ENCODE measurements at regions not wholly inside any gene's neighbourhood (a gene's known extent, or its start where the extent isn't known, plus 50 kb on each side); places are given as distances from the start of the nearest gene placed in this dataset.
A peak's percentile ranks its signal among the peaks of the same experiment; 100 is the strongest.

DNA sequence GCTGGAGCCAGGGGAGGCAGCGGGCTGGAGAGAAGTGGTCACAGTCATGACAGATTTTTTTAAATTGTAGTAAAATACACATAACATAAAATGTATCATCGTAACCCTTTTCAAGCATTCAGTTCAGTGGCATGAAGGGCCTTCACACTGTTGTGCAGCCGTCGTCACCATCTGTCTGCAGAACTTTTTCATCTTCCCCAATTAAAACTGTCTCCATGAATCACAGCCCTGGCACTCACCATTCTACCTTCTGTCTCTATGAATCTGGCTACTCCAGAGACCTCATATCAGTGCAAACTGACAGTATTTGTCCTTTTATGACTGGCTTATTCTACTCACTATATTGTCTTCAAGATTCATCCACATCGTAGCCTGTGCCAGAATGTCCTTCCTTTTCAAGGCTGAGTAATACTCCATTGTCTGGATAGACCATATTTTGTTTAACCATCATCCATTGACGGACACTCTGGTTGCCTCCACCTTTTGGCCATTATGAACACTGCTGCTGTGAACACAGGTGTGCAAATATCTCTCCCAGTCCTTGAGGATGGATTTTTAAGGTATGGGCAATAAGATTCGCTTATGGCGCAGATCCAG lies 91.5 kb upstream of the NCOR2 start:
- Histone ChIP-seq H3K9ac (ENCODE audit: low read length) (no peak overlapping the region), H3K4me2 (ENCODE audit: low read length) (no peak overlapping the region), H3K36me3 (ENCODE audit: insufficient read depth, low read length) (no peaks in the 10 kb centered on the region), H2AFZ (ENCODE audit: low read depth, low read length) (no peak overlapping the region), H3K27ac (ENCODE audit: low read depth, low read length) (no peak overlapping the region), H3K27me3 (ENCODE audit: insufficient read depth, low read length) (no peaks in the 10 kb centered on the region), H3K4me1 (ENCODE audit: insufficient read depth, low read length) (peaks cover 28% of the 10 kb centered on the region), H3K79me2 (ENCODE audit: insufficient read depth, low read length) (no peaks in the 10 kb centered on the region), H3K9me3 (ENCODE audit: insufficient read depth, low read depth, low read length) (no peaks in the 10 kb centered on the region), H3K4me3 (ENCODE audit: insufficient read depth, low read depth, low read length) (no peak overlapping the region), H4K20me1 (ENCODE audit: insufficient read depth, low read length) (no peaks in the 10 kb centered on the region)
- Mint-ChIP-seq H3K36me3 (ENCODE audit: low read depth, unreplicated experiment) (no peaks in the 10 kb centered on the region), H3K4me1 (ENCODE audit: low read depth, unreplicated experiment) (peaks cover 48% of the 10 kb centered on the region), H3K4me3 (ENCODE audit: unreplicated experiment) (no peak overlapping the region), H3K9me3 (ENCODE audit: unreplicated experiment) (no peaks in the 10 kb centered on the region), H3K27me3 (ENCODE audit: low read depth, unreplicated experiment) (peaks cover 5% of the 10 kb centered on the region), H3K27ac (ENCODE audit: unreplicated experiment) (no peak overlapping the region)
- FAIRE-seq (no peak), DNase-seq (ENCODE audit: low read depth) (no peak)
- TF ChIP-seq, protein P1, sequence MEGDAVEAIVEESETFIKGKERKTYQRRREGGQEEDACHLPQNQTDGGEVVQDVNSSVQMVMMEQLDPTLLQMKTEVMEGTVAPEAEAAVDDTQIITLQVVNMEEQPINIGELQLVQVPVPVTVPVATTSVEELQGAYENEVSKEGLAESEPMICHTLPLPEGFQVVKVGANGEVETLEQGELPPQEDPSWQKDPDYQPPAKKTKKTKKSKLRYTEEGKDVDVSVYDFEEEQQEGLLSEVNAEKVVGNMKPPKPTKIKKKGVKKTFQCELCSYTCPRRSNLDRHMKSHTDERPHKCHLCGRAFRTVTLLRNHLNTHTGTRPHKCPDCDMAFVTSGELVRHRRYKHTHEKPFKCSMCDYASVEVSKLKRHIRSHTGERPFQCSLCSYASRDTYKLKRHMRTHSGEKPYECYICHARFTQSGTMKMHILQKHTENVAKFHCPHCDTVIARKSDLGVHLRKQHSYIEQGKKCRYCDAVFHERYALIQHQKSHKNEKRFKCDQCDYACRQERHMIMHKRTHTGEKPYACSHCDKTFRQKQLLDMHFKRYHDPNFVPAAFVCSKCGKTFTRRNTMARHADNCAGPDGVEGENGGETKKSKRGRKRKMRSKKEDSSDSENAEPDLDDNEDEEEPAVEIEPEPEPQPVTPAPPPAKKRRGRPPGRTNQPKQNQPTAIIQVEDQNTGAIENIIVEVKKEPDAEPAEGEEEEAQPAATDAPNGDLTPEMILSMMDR (IDR thresholded peaks at IDR 0.05; ENCODE audit: insufficient read depth, low read depth, low read length) = no peak
- TF ChIP-seq EZH2 (IDR thresholded peaks at IDR 0.05; ENCODE audit: insufficient read depth, low read length) = no peak

DNA sequence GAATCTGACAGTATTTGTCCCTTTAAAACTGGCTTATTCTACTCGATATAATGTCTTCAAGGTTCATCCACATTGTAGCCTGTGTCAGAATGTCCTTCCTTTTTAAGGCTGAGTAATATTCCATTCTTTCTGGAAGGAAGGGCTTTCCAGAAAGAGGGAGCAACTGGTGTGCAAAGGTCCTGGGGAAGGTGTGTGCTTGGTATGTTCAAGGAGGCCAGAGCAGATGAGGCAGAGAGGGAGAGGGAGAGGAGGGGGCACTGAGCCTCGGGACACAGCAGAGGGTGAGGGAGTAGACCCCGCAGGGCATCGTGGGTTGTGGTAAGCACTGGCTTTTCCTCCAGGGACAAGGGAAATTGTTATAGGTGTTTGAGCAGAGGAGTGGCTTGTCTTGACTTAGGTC lies 90.9 kb upstream of the NCOR2 start:
- Histone ChIP-seq H3K4me3 (ENCODE audit: insufficient read depth, low read depth, low read length) (no peak overlapping the region), H3K4me2 (ENCODE audit: low read length) (no peak overlapping the region)
- H3K4me3 Mint-ChIP-seq (ENCODE audit: unreplicated experiment) = no peak overlapping the region

DNA sequence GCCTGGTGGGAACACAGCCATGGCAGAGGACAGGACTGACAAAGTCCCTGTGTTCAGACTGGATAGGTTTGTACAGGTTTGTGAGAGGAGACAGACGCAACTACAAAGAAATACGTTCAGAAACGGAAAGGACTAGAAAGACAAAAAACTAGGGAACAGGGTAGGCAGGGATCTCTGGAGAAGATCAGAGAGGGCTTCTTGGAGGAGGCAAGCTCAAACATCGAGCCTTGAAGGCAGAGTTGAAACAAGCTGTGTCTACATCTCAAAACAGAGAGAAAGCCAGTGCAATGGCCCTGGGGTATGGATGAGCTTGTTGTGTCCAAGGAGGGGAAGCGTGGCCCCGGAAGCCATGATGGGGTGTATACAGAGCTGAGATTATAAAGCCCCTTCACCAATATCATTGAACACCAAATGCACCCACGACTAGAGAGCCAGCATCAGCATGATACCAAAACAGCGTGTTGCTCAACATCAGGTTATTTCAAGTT lies 89.6 kb upstream of the NCOR2 start:
- Histone ChIP-seq H3K27ac (ENCODE audit: low read depth, low read length) (no peak overlapping the region), H2AFZ (ENCODE audit: low read depth, low read length) (no peak overlapping the region), H3K79me2 (ENCODE audit: insufficient read depth, low read length) (no peaks in the 10 kb centered on the region), H3K4me3 (ENCODE audit: insufficient read depth, low read depth, low read length) (no peak overlapping the region), H3K36me3 (ENCODE audit: insufficient read depth, low read length) (no peaks in the 10 kb centered on the region), H3K27me3 (ENCODE audit: insufficient read depth, low read length) (no peaks in the 10 kb centered on the region), H3K4me1 (ENCODE audit: insufficient read depth, low read length) (peaks cover 27% of the 10 kb centered on the region), H3K4me2 (ENCODE audit: low read length) (no peak overlapping the region), H3K9me3 (ENCODE audit: insufficient read depth, low read depth, low read length) (no peaks in the 10 kb centered on the region), H3K9ac (ENCODE audit: low read length) (no peak overlapping the region), H4K20me1 (ENCODE audit: insufficient read depth, low read length) (no peaks in the 10 kb centered on the region)
- no peaks in the 10 kb centered on the region for H3K36me3 Mint-ChIP-seq (ENCODE audit: low read depth, unreplicated experiment)
- H3K9me3 Mint-ChIP-seq (ENCODE audit: unreplicated experiment) = no peaks in the 10 kb centered on the region
- FAIRE-seq (no peak), DNase-seq (ENCODE audit: low read depth) (no peak)
- peaks cover 5% of the 10 kb centered on the region for H3K27me3 Mint-ChIP-seq (ENCODE audit: low read depth, unreplicated experiment)
- peaks cover 36% of the 10 kb centered on the region for H3K4me1 Mint-ChIP-seq (ENCODE audit: low read depth, unreplicated experiment)
- H3K27ac Mint-ChIP-seq (ENCODE audit: unreplicated experiment) = peak overlapping the region; percentile 35
- no peak overlapping the region for H3K4me3 Mint-ChIP-seq (ENCODE audit: unreplicated experiment)
- TF ChIP-seq, protein P1 (IDR thresholded peaks at IDR 0.05; ENCODE audit: insufficient read depth, low read depth, low read length) = no peak
- no peak for TF ChIP-seq EZH2 (IDR thresholded peaks at IDR 0.05; ENCODE audit: insufficient read depth, low read length)

More for the DNA sequence above, 90.9 kb upstream of the NCOR2 start:
- no peak for TF ChIP-seq EZH2 (IDR thresholded peaks at IDR 0.05; ENCODE audit: insufficient read depth, low read length)
- TF ChIP-seq, protein P1 (IDR thresholded peaks at IDR 0.05; ENCODE audit: insufficient read depth, low read depth, low read length) = no peak
- Mint-ChIP-seq H3K9me3 (ENCODE audit: unreplicated experiment) (no peaks in the 10 kb centered on the region), H3K27ac (ENCODE audit: unreplicated experiment) (no peak overlapping the region), H3K4me1 (ENCODE audit: low read depth, unreplicated experiment) (peaks cover 48% of the 10 kb centered on the region), H3K27me3 (ENCODE audit: low read depth, unreplicated experiment) (peaks cover 5% of the 10 kb centered on the region), H3K36me3 (ENCODE audit: low read depth, unreplicated experiment) (no peaks in the 10 kb centered on the region)
- H3K27ac ChIP-seq (ENCODE audit: low read depth, low read length) = no peak overlapping the region
- no peaks in the 10 kb centered on the region for H3K36me3 ChIP-seq (ENCODE audit: insufficient read depth, low read length)
- no peaks in the 10 kb centered on the region for H4K20me1 ChIP-seq (ENCODE audit: insufficient read depth, low read length)
- no peaks in the 10 kb centered on the region for H3K27me3 ChIP-seq (ENCODE audit: insufficient read depth, low read length)
- DNase-seq (ENCODE audit: low read depth) (no peak), FAIRE-seq (no peak)
- no peaks in the 10 kb centered on the region for H3K79me2 ChIP-seq (ENCODE audit: insufficient read depth, low read length)
- no peak overlapping the region for H3K9ac ChIP-seq (ENCODE audit: low read length)
- no peak overlapping the region for H2AFZ ChIP-seq (ENCODE audit: low read depth, low read length)
- H3K4me1 ChIP-seq (ENCODE audit: insufficient read depth, low read length) = peaks cover 27% of the 10 kb centered on the region
- H3K9me3 ChIP-seq (ENCODE audit: insufficient read depth, low read depth, low read length) = no peaks in the 10 kb centered on the region
